HG02840 (cell line): ENCODE measurements at regions not wholly inside any gene's neighbourhood (a gene's known extent, or its start where the extent isn't known, plus 50 kb on each side); places are given as distances from the start of the nearest gene placed in this dataset.
"Not testable (repeated sequence)": the region's sequence is repeated elsewhere in the genome, so short reads cannot be mapped to it uniquely, and the experiment has no call there.

Experiments used
- ATAC-seq: cut with Tn5 transposase; IDR thresholded peaks from one replicate; pipeline ENCODE4 v1.9.1; 2021; ENCODE audit warnings: mild to moderate bottlenecking, moderate library complexity, moderate number of reproducible peaks; ENCODE audit not compliant: unreplicated experiment, low FRiP score

DNA sequence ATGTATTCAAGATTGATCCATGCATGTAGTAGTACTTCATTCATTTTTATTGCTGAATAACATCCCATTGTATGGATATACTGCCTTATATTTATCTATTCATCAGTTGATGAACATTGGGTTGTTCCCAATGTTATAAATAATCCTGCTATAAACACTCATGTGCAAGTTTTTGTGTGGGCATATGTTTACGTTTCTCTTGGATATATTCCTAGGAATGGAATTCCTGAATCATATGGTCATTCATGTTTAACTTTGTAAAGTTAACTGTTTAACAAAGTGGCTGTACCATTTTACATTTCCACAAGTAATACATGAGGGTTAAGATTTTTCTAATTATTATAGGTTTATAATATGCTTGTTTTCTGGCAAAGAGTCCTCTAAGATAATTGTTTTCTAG, 1568.2 kb upstream of the SEL1L start:
- no peak for ATAC-seq

DNA sequence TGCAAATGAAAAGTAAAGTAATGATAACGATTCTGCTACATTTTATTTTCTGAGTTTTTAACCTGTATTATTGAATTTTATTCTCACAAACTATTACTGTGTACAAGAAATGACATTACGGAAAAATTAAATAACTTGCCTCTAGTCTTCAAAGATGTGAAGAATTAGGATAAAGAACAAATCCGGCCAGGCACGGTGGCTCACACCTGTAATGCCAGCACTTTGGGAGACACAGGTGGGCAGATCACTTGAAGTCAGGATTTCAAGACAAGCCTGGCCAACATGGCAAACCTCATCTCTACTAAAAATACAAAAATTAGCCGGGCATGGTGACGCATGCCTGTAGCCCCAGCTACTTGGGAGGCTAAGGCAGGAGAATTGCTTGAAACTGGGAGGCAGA, 1584.4 kb upstream of the SEL1L start:
- ATAC-seq: no peak

DNA sequence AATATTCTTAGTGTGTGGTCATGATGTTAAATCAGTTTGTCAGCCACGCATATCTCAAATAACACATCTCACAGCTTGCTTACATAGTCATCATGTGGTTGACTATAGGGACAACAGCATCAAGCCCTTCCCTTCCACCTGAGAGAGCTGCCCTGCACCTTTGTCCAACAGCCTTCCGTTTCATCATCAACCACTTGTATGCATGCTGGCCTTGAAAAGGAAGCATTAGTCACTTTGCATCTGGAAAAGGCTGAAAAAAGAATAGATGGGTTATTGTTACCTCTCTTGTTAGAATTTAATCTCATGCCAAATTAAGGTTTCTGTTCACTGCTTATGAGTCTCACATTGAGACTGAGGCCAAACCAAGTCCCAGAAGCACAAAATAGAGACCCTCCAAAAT, 1586.5 kb upstream of the SEL1L start:
- ATAC-seq: no peak

- ATAC-seq: no peak
Observed at GRCh38 chr14:83126076-83126475, 1592.4 kb upstream of the SEL1L start.

- no peak for ATAC-seq
Observed at GRCh38 chr14:83128783-83129182, 1595.1 kb upstream of the SEL1L start.

GRCh38 chr14:83129496-83129895, 1595.8 kb upstream of the SEL1L start:
- no peak for ATAC-seq

DNA sequence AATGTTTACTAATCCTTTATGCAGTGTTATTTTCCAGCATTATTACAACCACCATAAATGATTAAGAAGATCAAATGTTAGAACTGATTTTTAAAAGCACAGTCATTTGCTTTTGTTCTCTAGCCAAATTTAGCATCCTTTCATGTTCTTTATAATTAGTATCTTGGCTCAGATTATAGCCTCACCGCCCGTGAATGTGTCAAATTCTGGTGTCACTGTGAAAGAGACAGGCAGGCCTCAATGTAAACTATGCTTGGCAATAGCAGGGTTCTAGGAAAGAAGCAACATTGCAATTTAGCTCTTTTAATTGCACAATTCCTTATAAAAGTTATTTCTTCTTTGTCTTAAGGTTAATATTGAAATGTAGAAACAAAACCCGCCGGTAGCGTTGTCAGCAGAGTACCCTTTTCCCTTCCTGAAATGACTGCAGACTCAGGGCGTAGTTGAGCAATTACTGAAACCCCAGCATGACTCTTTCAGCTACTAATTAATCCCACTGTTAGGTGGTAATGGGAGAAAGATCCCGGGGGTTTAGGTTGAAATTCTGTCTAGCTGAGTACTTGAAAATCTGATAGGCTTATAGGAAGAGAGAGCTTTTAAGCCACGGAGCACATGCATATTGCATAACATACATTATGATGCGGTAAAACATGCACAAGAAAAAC, 1600.5 kb upstream of the SEL1L start:
- ATAC-seq: no peak

DNA sequence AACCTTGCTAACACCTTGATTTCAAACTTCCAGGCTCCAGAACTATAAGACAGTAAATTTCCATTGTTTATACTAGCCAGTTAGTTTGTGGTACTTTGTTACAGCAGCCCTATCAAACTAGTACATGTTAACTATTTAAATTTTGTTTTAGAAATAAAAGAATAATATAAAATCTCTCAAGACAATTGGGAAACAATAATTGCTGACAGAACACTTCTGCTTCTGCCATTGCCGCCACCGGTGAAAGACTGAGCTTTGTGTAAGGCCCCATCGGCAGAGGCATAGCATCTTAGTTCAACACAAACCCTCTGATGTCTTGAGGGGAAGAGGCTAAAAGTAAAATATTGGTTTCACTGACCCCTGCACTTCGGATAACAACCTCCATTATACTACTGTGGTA, 1607.1 kb upstream of the SEL1L start:
- no peak for ATAC-seq

DNA sequence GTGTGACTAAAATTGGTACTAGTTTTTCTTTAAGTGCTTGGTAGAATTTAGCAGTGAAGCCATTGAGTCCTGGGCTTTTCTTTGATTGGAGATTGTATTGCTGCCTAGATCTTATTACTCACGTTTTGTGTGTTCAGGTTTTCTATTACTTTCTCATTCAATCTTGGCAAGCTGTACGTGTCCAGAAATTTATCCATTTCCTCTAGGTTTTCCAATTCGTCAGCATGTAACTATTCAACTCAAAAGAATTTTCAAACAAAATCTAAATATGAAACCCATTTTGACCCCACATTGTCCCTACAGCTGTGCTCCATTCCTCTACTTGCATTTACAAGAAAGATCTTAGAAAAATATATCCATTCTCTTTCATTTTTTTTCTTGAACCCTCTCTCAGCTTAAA, 1613.4 kb upstream of the SEL1L start:
- ATAC-seq: no peak

GRCh38 chr14:83151571-83151970, 1617.9 kb upstream of the SEL1L start:
- no peak for ATAC-seq

- ATAC-seq: no peak
Observed at GRCh38 chr14:83153081-83153480, 1619.4 kb upstream of the SEL1L start.

DNA sequence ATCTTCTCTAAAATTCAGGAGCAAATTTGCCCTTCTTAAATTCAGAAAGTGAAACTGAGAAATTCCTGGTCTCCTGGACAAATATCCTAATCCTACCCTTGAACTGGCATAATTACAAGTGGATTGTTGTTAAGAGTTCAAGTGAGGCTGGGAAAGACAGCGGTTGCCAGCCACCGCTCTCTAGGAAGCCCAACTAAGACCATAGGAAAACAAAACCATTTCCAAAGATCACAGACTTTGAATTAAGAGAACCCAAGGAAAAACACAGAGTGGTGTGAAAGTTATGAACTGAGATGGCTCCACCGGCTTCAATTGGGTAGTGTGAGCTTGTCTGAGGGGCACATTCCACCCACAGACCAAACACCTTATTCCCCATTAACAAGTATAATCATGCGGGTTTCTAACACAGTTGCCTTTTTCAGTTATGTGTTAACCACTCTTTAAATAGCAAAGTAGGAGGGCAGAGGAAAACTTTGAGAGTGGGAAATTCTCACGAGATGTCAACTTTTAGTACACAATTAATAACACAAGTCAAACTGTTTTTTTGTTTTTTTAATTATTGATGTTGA, 1628.8 kb upstream of the SEL1L start:
- no peak for ATAC-seq

DNA sequence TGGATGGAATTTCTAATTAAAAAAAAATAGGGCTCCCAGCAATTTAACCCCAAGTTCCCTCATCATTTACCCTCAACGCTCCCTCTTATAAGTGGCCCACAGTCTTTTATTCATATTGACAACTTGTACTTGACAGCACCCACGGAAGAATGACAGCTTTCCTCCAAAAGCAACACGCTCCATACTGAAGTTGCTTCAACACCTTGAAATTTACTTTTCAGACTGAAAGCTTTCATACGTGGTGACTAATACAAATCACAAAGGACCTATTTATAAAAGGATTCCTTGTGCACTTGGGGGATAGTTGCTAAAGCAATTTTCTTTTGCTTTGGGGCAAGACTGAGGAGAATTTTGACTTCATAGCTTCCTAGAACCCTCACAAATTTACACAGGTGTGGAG, 1629.4 kb upstream of the SEL1L start:
- ATAC-seq: no peak

- ATAC-seq: no peak
Observed at GRCh38 chr14:83164016-83164415, 1630.4 kb upstream of the SEL1L start.

GRCh38 chr14:83164591-83164990, 1630.9 kb upstream of the SEL1L start:
- no peak for ATAC-seq

- ATAC-seq: no peak
Observed at GRCh38 chr14:83170165-83170564, 1636.5 kb upstream of the SEL1L start.

DNA sequence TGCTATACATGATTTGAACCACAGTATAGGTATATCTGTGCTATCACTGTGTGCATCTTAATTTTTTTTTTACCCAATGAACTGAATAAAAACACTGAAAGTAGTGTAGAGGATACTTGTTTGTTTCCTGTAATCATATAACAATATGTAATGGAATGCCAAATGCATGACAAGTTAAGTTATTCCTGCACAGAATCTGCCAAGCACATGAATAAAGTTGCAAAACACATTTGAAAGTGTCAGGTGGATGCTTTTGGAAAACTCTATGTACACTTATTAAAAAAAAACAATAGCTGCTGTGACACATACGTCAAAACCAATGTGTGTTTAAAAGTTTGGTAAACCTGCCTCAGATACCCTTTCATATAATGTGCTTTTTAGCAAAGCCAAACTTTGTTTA, 1638.1 kb upstream of the SEL1L start:
- ATAC-seq: no peak

- no peak for ATAC-seq
Observed at GRCh38 chr14:83172363-83172762, 1638.7 kb upstream of the SEL1L start.

- ATAC-seq: no peak
Observed at GRCh38 chr14:83173687-83174086, 1640.0 kb upstream of the SEL1L start.

DNA sequence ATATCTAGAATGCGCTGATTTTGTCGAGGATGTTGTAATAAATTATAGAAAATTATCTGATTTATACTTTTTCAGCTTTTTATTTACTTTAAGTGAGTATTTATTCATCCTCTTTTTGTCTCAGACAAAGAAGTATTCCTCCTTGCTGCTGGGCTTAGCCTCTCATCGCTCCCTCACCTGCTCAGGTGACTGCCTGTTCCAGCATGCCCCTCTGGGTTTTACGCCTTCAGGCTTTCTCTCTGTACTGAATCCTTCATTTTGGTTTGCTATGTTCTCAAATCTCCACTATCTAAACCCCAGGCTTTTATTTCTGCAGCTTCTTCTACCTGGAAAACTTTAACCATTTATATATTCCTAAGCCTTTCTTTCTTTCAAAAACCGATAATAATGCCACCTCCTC, 1650.9 kb upstream of the SEL1L start:
- no peak for ATAC-seq

- not testable (repeated sequence) for ATAC-seq
Observed at GRCh38 chr14:83188311-83188710, 1654.7 kb upstream of the SEL1L start.

DNA sequence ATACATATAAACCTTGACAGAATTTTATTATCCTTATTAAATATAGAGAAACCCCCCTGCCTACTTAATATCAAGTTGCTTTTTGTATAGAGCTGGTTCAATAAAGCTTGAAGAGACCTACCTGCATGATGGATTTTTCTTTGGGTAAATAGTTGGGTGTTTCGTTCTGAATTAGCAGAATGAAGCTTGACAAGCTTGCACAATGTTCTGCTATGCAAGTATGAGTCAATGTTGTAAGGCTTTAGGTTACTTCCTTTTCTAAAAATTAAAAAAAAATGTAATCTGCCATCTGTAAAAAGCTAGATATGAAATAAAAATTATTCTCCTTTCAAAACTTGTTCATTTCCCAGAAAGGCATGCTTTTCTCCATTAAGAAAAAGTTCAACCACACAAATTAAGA, 1662.6 kb upstream of the SEL1L start:
- ATAC-seq: no peak

- ATAC-seq: no peak
Observed at GRCh38 chr14:83197271-83197670, 1663.6 kb upstream of the SEL1L start.
